DND-41 (cell line): ENCODE measurements at regions not wholly inside any gene's neighbourhood (a gene's known extent, or its start where the extent isn't known, plus 50 kb on each side); places are given as distances from the start of the nearest gene placed in this dataset.

Source experiments
- ATAC-seq: fragments of 200-7000 bp; cut with Tn5 transposase; 3 replicates; pipeline ENCODE4 v1.9.1; 2021; ENCODE audit warnings: low read depth; ENCODE audit not compliant: insufficient read depth
- DNase-seq: peaks from one replicate; pipeline ENCODE4 v3.0.0-alpha.2; 2020
- H2AFZ ChIP-seq: 2 replicates; pipeline ENCODE4 v1.6.0; 2012; ENCODE audit warnings: low read depth, low read length
- H3K27ac ChIP-seq: 2 replicates; pipeline ENCODE4 v1.5.1; 2012; ENCODE audit warnings: low read length, inconsistent platforms
- H3K27me3 ChIP-seq: fragments of 200-600 bp; sonication (generic); 2 replicates; pipeline ENCODE4 v1.6.0; 2012; ENCODE audit warnings: low read length, mild to moderate bottlenecking, inconsistent platforms; ENCODE audit not compliant: insufficient read depth, poor library complexity
- H3K36me3 ChIP-seq: 2 replicates; pipeline ENCODE4 v1.5.1; 2012; ENCODE audit warnings: low read length, inconsistent platforms; ENCODE audit not compliant: insufficient read depth
- H3K4me1 ChIP-seq: 2 replicates; pipeline ENCODE4 v1.5.1; 2012; ENCODE audit warnings: mild to moderate bottlenecking, low read length; ENCODE audit not compliant: insufficient read depth
- H3K4me2 ChIP-seq: 2 replicates; pipeline ENCODE4 v1.6.0; 2012; ENCODE audit warnings: mild to moderate bottlenecking, moderate library complexity, low read length, inconsistent platforms; ENCODE audit not compliant: insufficient read depth
- H3K4me3 ChIP-seq, 2 experiments: fragments of 200-600 bp in 1 of 2; shearing (Covaris generic) in 1 of 2; 2 replicates each; pipeline ENCODE4 v1.5.1; 2012 to 2016; ENCODE audit warnings: inconsistent platforms in 2 of 2, low read length in 2 of 2, mild to moderate bottlenecking in 2 of 2, low read depth in 1 of 2, moderate library complexity in 1 of 2
- H3K79me2 ChIP-seq: 2 replicates; pipeline ENCODE4 v1.6.0; 2012; ENCODE audit warnings: low read length, inconsistent platforms; ENCODE audit not compliant: insufficient read depth
- H3K9ac ChIP-seq: 2 replicates; pipeline ENCODE4 v1.6.0; 2012; ENCODE audit warnings: low read depth, mild to moderate bottlenecking, inconsistent platforms, low read length, moderate library complexity
- H3K9me3 ChIP-seq: 2 replicates; pipeline ENCODE4 v1.5.1; 2012; ENCODE audit warnings: low read length, moderate library complexity, mild to moderate bottlenecking, inconsistent platforms; ENCODE audit not compliant: insufficient read depth, severe bottlenecking
- H4K20me1 ChIP-seq: 2 replicates; pipeline ENCODE4 v1.6.0; 2012; ENCODE audit warnings: low read length; ENCODE audit not compliant: insufficient read depth
- CTCF ChIP-seq: IDR thresholded peaks from 2 replicates; pipeline ENCODE4 v1.5.1; 2012; ENCODE audit warnings: borderline replicate concordance, low read length, moderate library complexity, mild to moderate bottlenecking; ENCODE audit not compliant: poor library complexity, severe bottlenecking; ENCODE audit errors: extremely low read depth
- EZH2 ChIP-seq: IDR thresholded peaks from 3 replicates; pipeline ENCODE4 v1.6.1; 2012; ENCODE audit warnings: borderline replicate concordance, low read depth, mild to moderate bottlenecking, moderate library complexity, low read length, inconsistent platforms; ENCODE audit not compliant: severe bottlenecking

DNA sequence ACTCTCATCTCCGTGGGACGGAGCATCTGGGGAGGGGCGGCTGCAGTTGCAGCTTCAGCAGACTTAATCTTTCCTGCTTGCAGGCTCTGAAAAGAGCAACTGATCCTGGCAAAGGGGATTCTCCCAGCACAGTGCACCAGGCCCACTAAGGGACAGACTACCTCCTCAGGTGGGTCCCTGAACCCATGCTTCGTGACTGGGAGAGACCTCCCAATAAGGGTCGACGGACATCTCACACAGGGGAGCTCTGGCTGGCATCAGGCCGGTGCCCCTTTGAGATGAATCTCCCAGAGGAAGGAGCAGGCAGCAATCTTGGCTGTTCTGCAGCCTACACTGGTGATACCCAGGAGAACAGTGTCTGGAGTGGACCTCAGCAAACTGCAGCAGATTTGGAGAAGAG lies 303.3 kb upstream of the FGF16 start:
- H3K9ac ChIP-seq = no peak overlapping the region
- no peak overlapping the region for H3K4me2 ChIP-seq
- no peaks in the 10 kb centered on the region for H3K4me1 ChIP-seq
- H4K20me1 ChIP-seq = no peaks in the 10 kb centered on the region
- no peaks in the 10 kb centered on the region for H3K36me3 ChIP-seq
- no peaks in the 10 kb centered on the region for H3K79me2 ChIP-seq
- no peak overlapping the region for H3K4me3 ChIP-seq
- no peak overlapping the region for H2AFZ ChIP-seq
- no peak for DNase-seq
- H3K27ac ChIP-seq = no peak overlapping the region
- H3K27me3 ChIP-seq = no peaks in the 10 kb centered on the region
- no peak for TF ChIP-seq CTCF
- no peak for TF ChIP-seq EZH2
- ATAC-seq = no peak
- no peaks in the 10 kb centered on the region for H3K9me3 ChIP-seq

GRCh38 chrX:77160301-77160700 lies 286.9 kb upstream of the FGF16 start:
- no peaks in the 10 kb centered on the region for H3K9me3 ChIP-seq
- TF ChIP-seq CTCF (peak; percentile 52), EZH2 (no peak)
- no peak overlapping the region for H2AFZ ChIP-seq
- H4K20me1 ChIP-seq = no peaks in the 10 kb centered on the region
- no peaks in the 10 kb centered on the region for H3K36me3 ChIP-seq
- H3K4me2 ChIP-seq = no peak overlapping the region
- H3K27ac ChIP-seq = no peak overlapping the region
- no peaks in the 10 kb centered on the region for H3K79me2 ChIP-seq
- H3K9ac ChIP-seq = no peak overlapping the region
- H3K4me3 ChIP-seq = no peak overlapping the region
- peak; percentile 8 for DNase-seq
- no peak for ATAC-seq
- no peaks in the 10 kb centered on the region for H3K27me3 ChIP-seq
- H3K4me1 ChIP-seq = no peaks in the 10 kb centered on the region

DNA sequence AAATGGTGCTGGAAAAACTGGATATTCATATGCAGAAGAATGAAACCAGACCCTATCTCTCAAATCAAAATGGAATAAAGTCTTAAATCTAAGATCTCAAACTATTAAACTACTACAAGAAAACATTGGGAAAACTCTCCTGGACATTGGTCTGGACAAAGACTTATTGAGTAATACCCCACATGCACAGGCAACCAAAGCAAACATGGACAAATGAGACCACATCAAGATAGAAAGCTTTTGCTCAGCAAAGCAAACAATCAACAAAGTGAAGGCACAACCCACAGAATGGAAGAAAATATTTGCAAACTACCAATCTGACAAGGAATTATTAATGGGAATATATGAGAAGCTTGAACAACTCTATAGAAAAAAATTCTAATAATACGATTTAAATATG lies 284.4 kb upstream of the FGF16 start:
- no peaks in the 10 kb centered on the region for H3K27me3 ChIP-seq
- no peak overlapping the region for H3K27ac ChIP-seq
- no peaks in the 10 kb centered on the region for H4K20me1 ChIP-seq
- no peaks in the 10 kb centered on the region for H3K4me1 ChIP-seq
- no peaks in the 10 kb centered on the region for H3K9me3 ChIP-seq
- no peak overlapping the region for H3K4me2 ChIP-seq
- H2AFZ ChIP-seq = no peak overlapping the region
- H3K36me3 ChIP-seq = no peaks in the 10 kb centered on the region
- ATAC-seq (no peak), DNase-seq (no peak)
- no peaks in the 10 kb centered on the region for H3K79me2 ChIP-seq
- H3K4me3 ChIP-seq = no peak overlapping the region
- no peak overlapping the region for H3K9ac ChIP-seq
- TF ChIP-seq CTCF (no peak), EZH2 (no peak)

- no peak overlapping the region for H2AFZ ChIP-seq
- no peaks in the 10 kb centered on the region for H3K36me3 ChIP-seq
- no peak overlapping the region for H3K27ac ChIP-seq
- H3K9me3 ChIP-seq = no peaks in the 10 kb centered on the region
- no peaks in the 10 kb centered on the region for H3K4me1 ChIP-seq
- TF ChIP-seq EZH2 = no peak
- TF ChIP-seq CTCF = no peak
- H4K20me1 ChIP-seq = no peaks in the 10 kb centered on the region
- ATAC-seq (no peak), DNase-seq (no peak)
- no peak overlapping the region for H3K4me3 ChIP-seq
- H3K27me3 ChIP-seq = no peaks in the 10 kb centered on the region
- H3K9ac ChIP-seq = no peak overlapping the region
- H3K4me2 ChIP-seq = no peak overlapping the region
- H3K79me2 ChIP-seq = no peaks in the 10 kb centered on the region
Observed at GRCh38 chrX:77167993-77168392, 279.2 kb upstream of the FGF16 start.
